GDM1 (cell line): ENCODE measurements at regions not wholly inside any gene's neighbourhood (a gene's known extent, or its start where the extent isn't known, plus 50 kb on each side); places are given as distances from the start of the nearest gene placed in this dataset.

Experiments used
- DNase-seq: peaks from one replicate; lab custom pipeline; 2025; lab: John Stamatoyannopoulos, UW

GRCh38 chr4:160847228-160847627, 1316.6 kb downstream of the FSTL5 start:
- DNase-seq: no peak

GRCh38 chr4:160848489-160848888, 1315.3 kb downstream of the FSTL5 start:
- DNase-seq: no peak

DNA sequence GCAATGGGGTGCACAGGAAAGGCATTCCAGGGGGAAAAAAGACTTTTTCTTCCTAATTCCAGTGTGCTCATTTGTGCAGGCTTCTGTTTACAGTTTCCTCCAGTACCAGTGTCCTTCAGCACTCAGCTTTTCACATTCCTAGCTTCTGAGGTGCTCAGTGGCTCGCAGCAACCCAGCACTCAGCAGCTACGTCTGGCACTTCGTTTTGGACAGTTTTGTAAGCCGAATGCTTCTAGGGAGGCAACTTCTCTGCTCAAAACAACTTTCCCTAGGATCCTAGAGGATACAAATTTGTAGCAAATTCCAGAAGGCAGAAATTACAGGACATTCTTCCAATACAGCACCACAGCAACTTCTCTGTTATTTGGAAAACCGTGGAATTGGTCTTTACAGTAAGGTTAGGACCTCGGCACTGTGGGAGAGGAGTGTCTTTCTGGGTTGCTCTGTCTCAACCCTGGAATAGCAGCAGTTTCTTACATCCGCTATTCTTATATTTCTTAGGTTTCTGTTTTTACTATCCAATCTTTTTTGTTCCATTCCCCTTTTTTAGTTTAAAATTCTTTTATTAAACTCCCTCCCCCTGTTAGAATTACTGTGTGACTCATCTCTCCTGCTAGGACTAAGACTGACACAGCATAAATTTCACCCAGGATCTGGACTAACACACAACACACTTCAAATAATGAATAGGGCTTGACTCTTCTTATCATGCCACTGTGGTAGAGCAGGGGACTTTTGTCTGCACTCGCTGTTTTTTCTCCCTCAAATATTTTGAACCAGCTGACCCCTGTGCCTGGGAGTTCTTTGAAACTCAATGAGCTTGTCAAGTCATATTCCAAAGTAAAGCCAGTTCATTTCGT, 1314.7 kb downstream of the FSTL5 start:
- no peak for DNase-seq

DNA sequence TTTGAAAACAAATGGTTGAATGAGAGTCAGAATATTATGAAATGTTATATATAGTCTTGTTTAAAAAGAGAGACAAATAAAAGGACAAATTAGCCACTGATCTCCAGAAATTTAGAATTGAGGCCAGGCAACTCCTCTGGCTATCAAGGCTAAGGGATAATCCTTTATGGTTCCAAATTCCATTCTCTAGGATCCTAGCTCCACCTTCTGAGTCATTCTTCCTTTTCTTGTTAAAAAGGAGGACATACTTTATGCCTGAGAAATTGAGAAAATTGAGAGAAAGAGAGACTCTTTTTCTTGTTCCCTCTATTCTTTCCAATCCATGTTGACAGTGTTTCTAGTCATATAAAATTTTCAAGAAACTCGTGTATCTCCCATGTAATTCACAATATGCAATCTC, 1299.5 kb downstream of the FSTL5 start:
- DNase-seq: no peak

- no peak for DNase-seq
Observed at GRCh38 chr4:160869899-160870298, 1293.9 kb downstream of the FSTL5 start.

DNA sequence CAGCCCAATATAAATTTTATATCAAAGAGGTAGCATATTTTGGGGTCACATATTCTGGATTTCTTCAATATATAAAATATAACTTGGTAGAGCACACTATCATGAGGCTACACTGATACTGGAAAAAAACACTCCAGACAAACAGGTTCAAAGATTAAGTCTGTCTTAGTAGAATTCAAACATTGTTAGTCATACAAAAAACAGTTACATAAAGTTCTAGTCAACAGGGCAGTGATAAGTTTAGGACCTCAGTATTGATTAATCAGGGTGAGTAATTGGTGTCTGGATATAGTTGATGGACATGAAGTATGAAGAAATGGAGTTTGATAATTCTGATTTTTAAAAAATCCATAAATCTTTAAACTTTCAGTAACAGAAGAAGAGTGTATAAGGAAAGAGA, 1291.3 kb downstream of the FSTL5 start:
- no peak for DNase-seq

DNA sequence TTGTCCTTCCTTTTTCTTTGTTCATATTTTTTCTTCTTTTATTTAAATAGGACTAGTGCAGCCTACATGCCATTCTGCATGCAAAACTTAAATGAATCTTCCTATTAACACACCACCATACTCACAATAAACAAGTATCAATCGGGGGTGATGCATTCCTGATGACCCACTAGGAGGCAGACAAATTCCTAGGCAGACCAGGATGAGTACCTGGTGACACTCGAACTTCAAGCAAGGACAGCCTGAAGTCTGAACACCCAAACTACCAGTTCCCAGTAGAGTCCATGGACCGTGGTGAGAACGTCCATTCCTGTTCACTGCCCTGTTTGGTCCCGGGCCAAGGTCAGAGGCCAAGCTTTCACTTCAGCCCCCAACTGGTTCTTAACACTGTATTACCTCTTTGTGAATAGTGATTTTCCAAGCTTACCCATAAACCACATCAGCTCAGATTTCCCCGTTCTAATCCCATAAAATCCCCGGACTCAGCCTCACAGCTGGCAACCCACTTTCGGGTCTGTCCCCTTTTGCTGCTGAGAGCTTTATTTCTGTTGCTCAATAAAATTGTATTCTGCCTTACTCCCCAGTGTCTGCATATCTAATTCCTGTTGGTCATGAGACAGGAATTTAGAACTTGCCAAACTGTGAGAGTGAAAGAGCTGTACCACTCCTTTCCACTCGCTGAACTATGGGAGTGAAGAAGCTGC, 1286.6 kb downstream of the FSTL5 start:
- no peak for DNase-seq

- no peak for DNase-seq
Observed at GRCh38 chr4:160880180-160880579, 1283.6 kb downstream of the FSTL5 start.

DNA sequence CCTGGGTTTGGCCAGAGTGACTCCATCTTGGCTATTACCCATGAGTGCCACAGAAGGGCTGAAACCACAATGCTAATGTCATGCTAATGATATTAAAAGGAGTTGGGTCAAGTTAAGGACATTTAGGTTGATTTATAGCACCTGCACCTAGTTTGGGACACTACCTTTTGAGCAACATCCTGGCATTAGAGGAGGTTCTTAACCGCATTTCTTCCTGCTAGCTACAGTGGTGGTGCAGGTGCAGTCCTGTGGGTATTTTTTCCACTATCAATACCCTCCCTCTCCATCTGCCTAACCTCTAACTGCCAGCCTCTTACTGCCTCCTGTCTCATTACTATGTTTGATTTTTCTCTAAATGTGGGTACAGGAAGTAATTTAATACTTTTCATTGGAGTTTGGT, 1276.1 kb downstream of the FSTL5 start:
- no peak for DNase-seq

DNA sequence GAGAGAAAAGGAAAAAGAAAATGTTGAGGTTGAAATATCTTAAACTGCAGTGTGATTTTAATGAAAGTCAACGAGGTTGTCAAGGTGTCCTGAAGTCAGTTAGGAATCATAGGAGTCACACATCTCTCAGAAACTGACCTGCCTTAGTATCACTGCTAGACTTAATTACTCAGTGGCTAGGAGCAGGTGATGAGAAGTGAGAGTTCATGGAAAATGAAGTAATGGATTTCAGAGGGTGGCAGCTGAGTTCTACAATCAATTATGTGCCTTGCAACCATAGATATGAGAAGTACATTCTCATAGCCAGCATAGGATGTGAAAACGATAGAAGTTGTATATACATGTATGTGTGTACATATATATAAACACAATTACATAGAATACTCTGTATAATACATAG, 1269.7 kb downstream of the FSTL5 start:
- DNase-seq: no peak

DNA sequence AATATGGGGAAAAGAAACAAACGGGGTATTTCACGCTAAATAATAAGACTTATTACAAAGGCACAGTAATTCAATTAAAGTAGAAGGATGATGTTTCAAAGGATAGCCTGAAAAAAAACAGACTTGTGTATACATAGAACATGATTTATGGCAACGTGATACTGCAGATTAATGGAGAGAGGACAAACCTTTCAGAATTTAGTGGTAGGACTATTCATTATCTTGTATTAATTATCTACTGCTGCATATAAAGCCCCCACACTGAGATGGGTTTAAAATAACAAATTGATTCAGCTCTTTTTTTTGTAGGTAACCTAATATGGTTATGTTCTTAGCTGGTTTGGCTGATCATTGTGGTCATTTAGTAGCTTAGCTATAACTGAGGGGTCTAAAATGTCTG, 1269.0 kb downstream of the FSTL5 start:
- DNase-seq: no peak

GRCh38 chr4:160927311-160927710, 1236.5 kb downstream of the FSTL5 start:
- no peak for DNase-seq

DNA sequence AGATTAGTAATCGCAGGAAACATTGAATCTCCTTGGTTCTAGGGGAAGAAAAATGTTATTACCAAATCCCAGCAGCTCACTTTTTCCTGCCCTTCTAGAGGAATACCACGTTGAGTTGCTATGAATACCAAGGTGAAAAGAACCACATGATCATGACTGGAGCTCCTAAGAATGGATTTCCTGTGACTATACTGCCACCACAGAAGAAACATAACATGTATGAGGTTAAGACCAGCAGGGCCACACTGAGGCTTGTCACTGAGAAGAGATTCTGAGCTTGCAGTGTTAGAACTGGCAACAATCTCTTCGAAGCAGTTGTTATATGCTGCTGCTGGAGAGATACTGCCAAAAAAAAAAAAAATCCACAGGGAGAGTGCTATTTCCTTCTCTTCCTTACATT, 1235.3 kb downstream of the FSTL5 start:
- no peak for DNase-seq

GRCh38 chr4:160947653-160948052, 1216.1 kb downstream of the FSTL5 start:
- no peak for DNase-seq

- DNase-seq: no peak
Observed at GRCh38 chr4:160956875-160957274, 1206.9 kb downstream of the FSTL5 start.

DNA sequence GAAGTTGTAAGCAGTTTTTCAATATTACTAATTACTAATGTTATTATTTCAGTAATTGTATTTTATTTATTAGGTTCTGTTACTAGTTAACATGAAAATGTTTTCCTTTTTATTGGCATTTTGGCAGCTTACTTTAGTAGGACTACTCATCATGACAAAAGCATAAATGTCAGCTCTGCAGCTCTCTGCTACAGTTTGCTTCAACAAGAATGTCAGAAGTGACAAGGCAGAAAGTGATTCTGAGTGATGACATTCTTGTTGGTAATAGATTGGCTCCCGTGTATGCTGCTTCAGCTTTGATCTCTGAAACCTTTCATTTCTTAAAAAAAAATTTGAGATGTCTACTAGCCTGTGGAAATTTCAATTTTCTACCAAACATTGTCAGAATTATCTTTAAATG, 1193.9 kb downstream of the FSTL5 start:
- DNase-seq: no peak

- no peak for DNase-seq
Observed at GRCh38 chr4:160980091-160980490, 1183.7 kb downstream of the FSTL5 start.

- DNase-seq: no peak
Observed at GRCh38 chr4:160981083-160981482, 1182.7 kb downstream of the FSTL5 start.

- DNase-seq: no peak
Observed at GRCh38 chr4:160983035-160983434, 1180.8 kb downstream of the FSTL5 start.

- DNase-seq: no peak
Observed at GRCh38 chr4:161002386-161002785, 1161.4 kb downstream of the FSTL5 start.

- no peak for DNase-seq
Observed at GRCh38 chr4:161003418-161004057, 1160.3 kb downstream of the FSTL5 start.

DNA sequence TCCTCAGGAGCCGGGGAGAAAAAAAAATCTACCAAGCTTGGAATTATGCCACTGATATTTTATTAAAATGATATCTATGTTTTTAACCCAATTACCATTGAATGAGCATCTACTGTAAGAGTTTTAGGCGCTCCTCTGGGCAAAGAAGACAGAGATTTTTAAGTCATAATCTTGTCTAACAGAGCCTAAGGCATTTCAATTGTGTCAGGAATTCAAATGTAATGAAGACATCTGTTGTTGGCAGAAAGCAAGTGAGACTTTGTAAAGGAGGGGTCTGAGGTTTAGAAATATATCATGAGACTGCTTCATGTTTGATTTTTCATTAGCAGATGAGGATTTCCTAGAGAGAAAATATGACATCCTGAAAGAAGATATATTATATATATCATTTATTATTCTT, 1158.1 kb downstream of the FSTL5 start:
- DNase-seq: no peak

DNA sequence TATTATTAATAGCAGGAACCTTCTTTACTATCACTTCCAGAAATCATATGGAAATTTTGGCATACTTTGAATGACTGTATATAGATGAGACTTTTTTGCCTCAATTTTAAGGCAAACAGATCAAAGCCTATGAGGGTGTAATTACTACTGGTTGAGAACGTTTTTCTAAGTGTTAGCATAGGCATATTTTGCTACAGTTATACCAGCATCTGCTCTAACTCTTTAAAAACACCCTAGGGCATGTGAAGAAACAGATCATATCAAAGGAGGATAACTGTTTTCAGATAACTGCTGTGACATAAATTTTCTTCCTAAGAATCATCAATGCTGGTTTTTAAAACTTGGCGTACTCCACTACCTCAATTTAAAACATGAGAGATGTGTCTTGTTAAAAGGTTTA, 1155.3 kb downstream of the FSTL5 start:
- no peak for DNase-seq
